ENCODE measurements at regions not wholly inside any gene's neighbourhood (a gene's known extent, or its start where the extent isn't known, plus 50 kb on each side); places are given as distances from the start of the nearest gene placed in this dataset.

GRCh38 chr2:160697817-160698216 lies 204.2 kb upstream of the RBMS1 start:
- TF ChIP-seq CTCF (IDR thresholded peaks at IDR 0.05) (no peak), NR3C1 (IDR thresholded peaks at IDR 0.05) (no peak), MAFK (IDR thresholded peaks at IDR 0.05; ENCODE audit: partially characterized antibody) (no peak), SMC3 (IDR thresholded peaks at IDR 0.05) (no peak), POLR2A (IDR thresholded peaks at IDR 0.05; ENCODE audit: low read length) (no peak), POLR2AphosphoS2 (conservative IDR thresholded peaks at IDR 0.05; ENCODE audit: low read length) (no peak), MYC (IDR thresholded peaks at IDR 0.05; ENCODE audit: borderline replicate concordance, low read length) (no peak)
- TF ChIP-seq, protein P1, sequence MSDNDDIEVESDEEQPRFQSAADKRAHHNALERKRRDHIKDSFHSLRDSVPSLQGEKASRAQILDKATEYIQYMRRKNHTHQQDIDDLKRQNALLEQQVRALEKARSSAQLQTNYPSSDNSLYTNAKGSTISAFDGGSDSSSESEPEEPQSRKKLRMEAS (IDR thresholded peaks at IDR 0.05) = no peak
- TF ChIP-seq, protein P2, sequence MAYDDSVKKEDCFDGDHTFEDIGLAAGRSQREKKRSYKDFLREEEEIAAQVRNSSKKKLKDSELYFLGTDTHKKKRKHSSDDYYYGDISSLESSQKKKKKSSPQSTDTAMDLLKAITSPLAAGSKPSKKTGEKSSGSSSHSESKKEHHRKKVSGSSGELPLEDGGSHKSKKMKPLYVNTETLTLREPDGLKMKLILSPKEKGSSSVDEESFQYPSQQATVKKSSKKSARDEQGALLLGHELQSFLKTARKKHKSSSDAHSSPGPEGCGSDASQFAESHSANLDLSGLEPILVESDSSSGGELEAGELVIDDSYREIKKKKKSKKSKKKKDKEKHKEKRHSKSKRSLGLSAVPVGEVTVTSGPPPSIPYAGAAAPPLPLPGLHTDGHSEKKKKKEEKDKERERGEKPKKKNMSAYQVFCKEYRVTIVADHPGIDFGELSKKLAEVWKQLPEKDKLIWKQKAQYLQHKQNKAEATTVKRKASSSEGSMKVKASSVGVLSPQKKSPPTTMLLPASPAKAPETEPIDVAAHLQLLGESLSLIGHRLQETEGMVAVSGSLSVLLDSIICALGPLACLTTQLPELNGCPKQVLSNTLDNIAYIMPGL (CRISPR knock-in tag; IDR thresholded peaks at IDR 0.05; ENCODE audit: borderline replicate concordance) = no peak
